SH-SY5Y (cell line): ENCODE measurements at regions not wholly inside any gene's neighbourhood (a gene's known extent, or its start where the extent isn't known, plus 50 kb on each side); places are given as distances from the start of the nearest gene placed in this dataset.

Experiments
- GATA2 ChIP-seq: IDR thresholded peaks from 2 replicates; pipeline ENCODE4 v1.6.1; 2011; ENCODE audit warnings: mild to moderate bottlenecking, low read depth, low read length
- GATA3 ChIP-seq: IDR thresholded peaks from 2 replicates; pipeline ENCODE4 v1.6.1; 2011; ENCODE audit warnings: low read depth, mild to moderate bottlenecking, low read length, moderate library complexity

DNA sequence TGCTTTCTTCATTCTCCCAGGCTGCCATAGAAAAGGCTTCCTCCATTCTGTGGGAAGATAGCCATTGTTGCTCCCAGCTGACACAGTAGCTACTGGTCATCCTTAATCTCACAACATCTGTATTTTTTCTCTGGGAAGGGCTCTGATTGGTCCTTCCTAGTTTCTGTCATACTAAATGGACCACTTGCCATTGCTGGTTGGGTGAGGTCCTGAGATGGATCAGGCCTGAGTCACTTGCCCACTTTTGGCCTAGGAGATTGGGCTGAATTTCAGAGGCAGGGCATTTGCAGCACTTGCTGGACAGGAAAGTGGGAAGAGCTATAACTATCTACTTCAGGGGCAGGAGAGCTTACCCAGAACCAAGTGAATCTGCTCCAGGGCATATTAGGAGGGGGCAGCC lies 106.5 kb upstream of the PROK2 start:
- TF ChIP-seq GATA3, result no peak
- TF ChIP-seq GATA2, result no peak

GRCh38 chr3:71890356-71890931 lies 105.5 kb upstream of the PROK2 start:
- TF ChIP-seq GATA3 (no peak), GATA2 (no peak)

GRCh38 chr3:71887256-71887655 lies 102.3 kb upstream of the PROK2 start:
- TF ChIP-seq GATA2 (no peak), GATA3 (no peak)

DNA sequence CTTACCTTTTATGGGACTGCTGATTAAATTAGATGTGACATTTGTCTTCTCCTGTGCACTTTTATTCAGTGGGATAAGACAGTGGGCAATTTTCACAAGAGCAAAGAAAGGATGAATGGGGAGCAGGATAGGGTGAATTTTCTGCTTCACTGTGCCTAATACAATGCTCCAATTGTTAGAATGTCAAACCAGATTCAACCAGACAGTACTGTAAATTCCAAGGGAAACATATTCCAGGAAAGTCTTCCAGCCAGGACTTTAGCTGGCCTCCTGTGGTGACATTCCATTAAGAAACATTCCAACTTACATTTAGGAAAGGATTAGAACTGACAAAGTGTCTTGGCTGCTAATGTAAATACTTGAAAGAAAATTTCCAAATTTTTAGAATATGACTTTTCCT lies 100.1 kb upstream of the PROK2 start:
- TF ChIP-seq GATA3, result no peak
- no peak for TF ChIP-seq GATA2

- TF ChIP-seq GATA2 (no peak), GATA3 (no peak)
Observed at GRCh38 chr3:71881732-71882131, 96.8 kb upstream of the PROK2 start.

DNA sequence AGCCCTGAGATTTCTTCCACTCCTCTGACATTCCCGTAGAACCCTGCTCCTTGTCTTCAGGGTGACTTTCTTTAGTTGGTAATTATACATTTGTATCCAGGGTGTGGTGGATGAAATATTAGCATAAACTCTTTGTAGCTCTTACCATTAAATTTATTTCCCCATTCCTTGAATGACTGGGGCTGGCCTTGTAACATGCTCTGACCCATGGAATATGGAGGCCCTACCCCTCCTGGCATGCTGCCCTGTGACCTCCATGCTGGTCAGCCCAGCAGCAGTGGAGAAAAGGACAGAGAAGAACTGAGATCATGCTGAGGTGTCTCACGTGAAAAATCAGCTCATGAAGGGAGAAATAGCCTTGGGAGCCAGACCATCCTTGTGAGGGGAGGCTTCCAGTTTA lies 96.1 kb upstream of the PROK2 start:
- TF ChIP-seq GATA2, result no peak
- TF ChIP-seq GATA3, result no peak

DNA sequence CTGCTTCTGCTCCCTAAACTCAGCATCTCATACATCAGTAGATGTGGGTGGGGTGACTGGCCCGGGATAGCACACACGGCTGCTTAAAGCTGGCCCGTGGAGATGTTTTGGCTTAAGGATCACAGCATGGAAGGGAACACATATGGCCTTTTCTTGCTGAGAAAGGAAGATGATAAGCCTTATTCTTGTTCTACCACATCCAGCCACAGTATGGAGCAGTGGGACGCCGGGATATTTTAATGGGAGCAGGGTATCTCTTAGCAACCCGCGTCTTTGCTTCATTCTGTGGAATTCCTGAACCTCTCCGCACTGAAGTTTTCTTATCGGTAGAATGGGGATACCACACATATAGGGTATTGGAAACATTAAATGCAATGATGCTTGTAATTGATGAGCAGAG lies 94.1 kb upstream of the PROK2 start:
- TF ChIP-seq GATA2 (no peak), GATA3 (no peak)

DNA sequence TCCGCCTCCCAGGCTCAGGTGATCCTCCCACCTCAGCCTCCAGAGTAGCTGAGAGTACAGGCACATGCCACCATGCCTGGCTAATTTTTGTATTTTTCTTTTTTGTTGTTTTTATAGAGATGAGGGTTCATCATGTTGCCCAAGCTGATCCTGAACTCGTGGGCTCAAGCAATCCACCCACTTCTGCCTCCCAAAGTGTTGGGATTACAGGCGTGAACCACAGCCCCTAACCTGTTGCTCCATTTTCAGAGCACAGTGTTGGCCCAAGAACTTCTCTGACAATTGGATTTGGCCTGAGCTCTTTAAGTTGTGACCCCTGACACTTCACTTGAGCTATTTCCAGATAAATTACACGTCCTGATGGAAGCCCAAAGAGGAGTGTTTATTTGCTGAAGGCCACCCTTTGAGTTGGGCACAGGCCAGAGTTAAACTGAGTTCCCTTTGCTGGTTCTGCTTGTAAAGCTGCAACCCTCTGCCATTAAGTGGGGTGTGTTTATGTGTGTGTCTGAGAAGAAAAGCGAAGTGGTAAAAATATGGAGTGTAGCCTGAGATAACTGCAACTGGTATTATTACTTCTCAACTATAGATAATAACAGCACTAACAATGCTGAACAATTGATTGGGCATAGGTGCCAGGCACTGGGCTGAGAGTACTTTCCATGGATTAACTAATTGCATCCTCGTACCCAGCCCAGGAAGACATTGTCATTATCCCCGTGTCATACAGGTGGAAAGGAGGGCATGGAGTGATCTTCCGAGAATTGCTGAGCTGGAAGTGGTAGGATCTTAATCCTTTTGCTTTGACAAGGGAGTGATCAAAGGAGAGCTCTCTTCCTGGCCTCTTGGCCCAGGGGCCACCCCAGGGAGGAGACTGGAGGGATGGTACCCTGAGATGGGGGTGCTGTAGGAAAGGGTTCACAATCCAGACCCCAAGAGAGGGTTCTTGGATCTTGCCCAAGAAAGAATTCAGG lies 91.5 kb upstream of the PROK2 start:
- TF ChIP-seq GATA2, result no peak
- TF ChIP-seq GATA3, result no peak

DNA sequence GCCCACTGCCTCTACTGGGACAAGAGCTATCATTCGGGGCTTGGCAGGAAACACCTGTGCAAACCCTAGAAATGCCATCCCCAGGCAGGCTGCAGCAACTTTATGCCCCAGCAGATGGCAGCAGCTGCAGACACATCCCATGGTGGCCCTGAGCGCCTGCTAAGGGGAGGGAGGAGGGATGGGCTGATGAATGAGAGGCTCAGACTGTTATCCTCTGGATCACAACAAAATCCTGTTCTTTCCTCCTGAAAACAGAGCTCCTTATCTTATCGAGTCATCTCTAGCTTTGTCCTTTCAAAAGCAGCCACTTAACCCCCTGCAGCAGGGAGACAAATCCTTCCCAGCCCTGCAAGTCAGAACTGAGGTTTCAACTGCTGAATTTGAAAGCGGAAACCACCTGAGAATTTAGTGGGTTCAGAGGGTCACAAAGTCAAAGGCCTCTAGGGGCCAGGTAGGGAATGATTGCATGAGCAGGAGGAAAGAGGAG lies 90.6 kb upstream of the PROK2 start:
- TF ChIP-seq GATA3 (peak; percentile 95), GATA2 (peak; percentile 99)

DNA sequence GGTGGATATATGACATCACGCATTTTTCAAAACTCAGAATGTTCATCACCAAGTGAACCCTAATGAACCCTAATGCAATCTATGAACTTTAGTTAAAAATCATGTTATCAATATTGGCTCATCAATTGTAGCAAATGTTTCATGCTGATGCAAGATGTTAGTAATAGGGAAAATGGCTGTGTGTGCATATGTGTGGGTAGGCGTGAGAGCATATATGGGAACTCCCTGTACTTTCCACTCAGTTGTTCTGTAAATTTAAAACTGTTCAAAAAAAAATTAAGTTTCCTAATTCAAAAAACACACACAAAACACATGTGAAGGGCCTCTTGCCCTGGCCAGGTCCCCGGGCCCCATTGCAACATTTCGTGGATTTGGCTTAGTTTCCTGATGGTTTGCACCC lies 89.7 kb upstream of the PROK2 start:
- TF ChIP-seq GATA3, result no peak
- TF ChIP-seq GATA2, result no peak

DNA sequence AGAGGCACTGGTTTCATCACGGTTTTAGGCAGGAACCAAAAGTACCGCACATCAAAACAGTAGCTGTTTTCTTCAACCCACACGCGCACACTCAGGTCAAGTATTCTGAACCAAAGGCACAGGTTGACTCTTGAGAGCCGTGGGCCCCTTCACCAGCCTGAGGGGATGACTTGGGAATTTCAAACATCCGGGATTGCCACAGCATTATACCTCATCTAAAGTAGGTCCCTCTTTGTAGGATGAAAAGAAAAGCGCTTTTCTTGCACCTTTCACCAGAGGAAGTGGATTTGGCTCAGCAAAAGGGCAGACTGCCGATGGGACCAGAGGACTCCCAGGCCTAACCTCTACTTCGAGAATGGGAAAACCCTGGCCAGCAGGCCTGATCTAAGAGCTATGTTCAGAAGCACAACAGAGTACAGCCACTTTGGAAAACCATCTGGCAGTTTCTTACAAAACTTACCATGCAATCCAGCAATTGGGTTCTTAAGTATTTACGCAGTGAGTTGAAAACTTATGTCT lies 88.2 kb upstream of the PROK2 start:
- TF ChIP-seq GATA2, result no peak
- TF ChIP-seq GATA3, result no peak

GRCh38 chr3:71872256-71872655 lies 87.3 kb upstream of the PROK2 start:
- TF ChIP-seq GATA2 (no peak), GATA3 (no peak)

- TF ChIP-seq GATA3, result no peak
- TF ChIP-seq GATA2, result no peak
Observed at GRCh38 chr3:71870966-71871512, 86.1 kb upstream of the PROK2 start.

- TF ChIP-seq GATA3, result no peak
- TF ChIP-seq GATA2, result no peak
Observed at GRCh38 chr3:71868876-71869275, 83.9 kb upstream of the PROK2 start.

DNA sequence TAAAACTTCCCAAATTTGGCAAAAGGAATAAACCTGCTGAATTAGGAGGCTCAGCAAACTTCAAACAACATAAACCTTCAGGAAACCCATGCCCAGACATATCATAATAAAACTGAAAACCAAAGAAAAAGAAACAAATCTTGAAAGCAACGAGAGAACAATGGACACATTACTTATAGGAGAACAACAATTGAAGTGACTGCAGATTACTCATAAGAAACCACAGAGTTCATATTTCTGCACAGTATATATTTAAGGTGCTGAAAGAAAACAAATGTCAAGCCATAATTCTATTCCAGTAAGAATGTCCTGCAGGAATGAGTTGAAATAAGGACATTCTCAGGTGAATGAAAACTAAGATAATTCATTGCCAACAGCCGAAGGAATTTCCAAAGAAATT lies 80.8 kb upstream of the PROK2 start:
- TF ChIP-seq GATA2 (no peak), GATA3 (no peak)

DNA sequence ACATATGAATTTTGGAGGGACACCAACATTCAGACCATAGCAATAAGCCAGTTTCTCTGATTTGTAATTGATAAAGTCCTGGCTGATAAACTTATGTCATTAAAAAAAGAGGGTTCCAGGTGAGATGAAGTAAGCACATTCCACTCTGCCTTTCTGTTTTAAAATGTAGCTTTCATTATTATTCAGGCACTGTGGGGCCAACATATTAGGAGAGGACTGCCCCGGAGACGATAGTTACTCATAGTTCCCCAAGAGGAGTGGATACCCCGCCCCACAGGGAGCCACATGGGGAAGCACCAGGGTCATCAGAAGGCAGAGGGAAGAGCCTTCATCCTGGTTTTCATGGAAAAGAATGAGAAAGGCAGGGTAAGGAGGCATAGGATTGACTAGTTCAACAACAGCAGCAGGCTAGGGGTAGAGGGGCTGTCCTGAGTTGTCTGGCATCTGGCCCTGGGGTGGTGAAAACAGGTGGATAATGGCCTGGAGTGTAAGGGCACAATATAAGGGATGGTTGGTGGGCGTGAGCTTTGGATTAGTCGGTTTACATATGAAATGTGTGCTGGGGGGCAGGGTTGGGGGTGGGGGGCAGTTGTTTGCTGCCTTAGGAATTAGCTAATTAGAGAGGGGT lies 78.7 kb upstream of the PROK2 start:
- TF ChIP-seq GATA3 (no peak), GATA2 (no peak)
